ENCODE measurements at regions not wholly inside any gene's neighbourhood (a gene's known extent, or its start where the extent isn't known, plus 50 kb on each side); places are given as distances from the start of the nearest gene placed in this dataset.

- Histone ChIP-seq H4K20me1 (ENCODE audit: control insufficient read depth, insufficient read depth, insufficient read length) (no peaks in the 10 kb centered on the region), H3K79me2 (ENCODE audit: insufficient read depth, low read length) (no peaks in the 10 kb centered on the region), H4K5ac (ENCODE audit: insufficient read length, low read depth, low read length) (no peak overlapping the region), H2BK12ac (ENCODE audit: insufficient read length, low read depth, low read length) (no peak overlapping the region), H4K8ac (replicated peaks; ENCODE audit: insufficient read length, low read depth, low read length) (no peak overlapping the region), H4K91ac (ENCODE audit: insufficient read length, low read depth, low read length) (no peak overlapping the region), H3K56ac (ENCODE audit: insufficient read length, low read depth, low read length) (no peak overlapping the region), H3K4me2 (ENCODE audit: insufficient read depth, insufficient read length, low read length) (no peak overlapping the region), H3K18ac (ENCODE audit: insufficient read length, low read depth, low read length) (no peak overlapping the region), H2BK15ac (ENCODE audit: low read depth, low read length) (no peak overlapping the region), H3K79me1 (ENCODE audit: insufficient read depth, low read depth, low read length, poor library complexity, severe bottlenecking) (no peaks in the 10 kb centered on the region), H3K4ac (ENCODE audit: low read depth, low read length) (no peak overlapping the region), H2BK20ac (ENCODE audit: low read depth, low read length, poor library complexity, severe bottlenecking) (no peak overlapping the region), H2AFZ (ENCODE audit: low read length) (no peak overlapping the region), H3K14ac (ENCODE audit: insufficient read depth, low read length) (no peak overlapping the region), H3K23ac (ENCODE audit: insufficient read length, low read depth, low read length) (no peak overlapping the region), H2AK5ac (ENCODE audit: insufficient read length, low read length) (no peak overlapping the region), H2BK5ac (ENCODE audit: insufficient read length, low read length) (no peak overlapping the region), H3T11ph (ENCODE audit: low read length) (no peak overlapping the region), H3K9ac (ENCODE audit: extremely low read depth, insufficient read length, low read length) (no peak overlapping the region), H3K23me2 (ENCODE audit: insufficient read length, low read depth, low read length, poor library complexity, severe bottlenecking) (no peaks in the 10 kb centered on the region), H3K27me3 (ENCODE audit: insufficient read depth, low read length) (no peaks in the 10 kb centered on the region), H3K9me3 (ENCODE audit: control insufficient read depth, low read depth, low read length) (no peaks in the 10 kb centered on the region), H2BK120ac (ENCODE audit: low read depth, low read length, poor library complexity, severe bottlenecking) (no peak overlapping the region), H3K4me1 (ENCODE audit: insufficient read depth, low read length) (no peaks in the 10 kb centered on the region), H3K27ac (ENCODE audit: insufficient read length, low read depth, low read length) (no peak overlapping the region)
- Mint-ChIP-seq H3K27me3 (ENCODE audit: low read depth) (peaks cover 2% of the 10 kb centered on the region; the same call in 1 of the 2 replicates), H3K36me3 (ENCODE audit: insufficient read depth in 1 of 3, low read depth in 3 of 3) (peaks cover 0 to 7% (median 6%) of the 10 kb centered on the region in 3 experiments; a peak in 4 of 7 replicates), H3K27ac (no peak overlapping the region), H3K4me3 (no peak overlapping the region), H3K4me1 (peaks cover 7 to 8% of the 10 kb centered on the region in 2 experiments), H3K9me3 (peaks cover 7% of the 10 kb centered on the region in 2 experiments)
- DNase-seq = no peak
- WGBS (ENCODE audit: extremely low coverage, insufficient read length, low lambda C conversion rate) = 100% methylated on average over 1 of the region's 3 CpGs
- TF ChIP-seq, protein P1, sequence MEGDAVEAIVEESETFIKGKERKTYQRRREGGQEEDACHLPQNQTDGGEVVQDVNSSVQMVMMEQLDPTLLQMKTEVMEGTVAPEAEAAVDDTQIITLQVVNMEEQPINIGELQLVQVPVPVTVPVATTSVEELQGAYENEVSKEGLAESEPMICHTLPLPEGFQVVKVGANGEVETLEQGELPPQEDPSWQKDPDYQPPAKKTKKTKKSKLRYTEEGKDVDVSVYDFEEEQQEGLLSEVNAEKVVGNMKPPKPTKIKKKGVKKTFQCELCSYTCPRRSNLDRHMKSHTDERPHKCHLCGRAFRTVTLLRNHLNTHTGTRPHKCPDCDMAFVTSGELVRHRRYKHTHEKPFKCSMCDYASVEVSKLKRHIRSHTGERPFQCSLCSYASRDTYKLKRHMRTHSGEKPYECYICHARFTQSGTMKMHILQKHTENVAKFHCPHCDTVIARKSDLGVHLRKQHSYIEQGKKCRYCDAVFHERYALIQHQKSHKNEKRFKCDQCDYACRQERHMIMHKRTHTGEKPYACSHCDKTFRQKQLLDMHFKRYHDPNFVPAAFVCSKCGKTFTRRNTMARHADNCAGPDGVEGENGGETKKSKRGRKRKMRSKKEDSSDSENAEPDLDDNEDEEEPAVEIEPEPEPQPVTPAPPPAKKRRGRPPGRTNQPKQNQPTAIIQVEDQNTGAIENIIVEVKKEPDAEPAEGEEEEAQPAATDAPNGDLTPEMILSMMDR (conservative IDR thresholded peaks at IDR 0.05) = no peak
Measured at GRCh38 chr12:11578461-11578993, 70.9 kb upstream of the ETV6 start.
